Endothelial cell of umbilical vein (primary cell): ENCODE measurements at regions not wholly inside any gene's neighbourhood (a gene's known extent, or its start where the extent isn't known, plus 50 kb on each side); places are given as distances from the start of the nearest gene placed in this dataset.

ENCODE experiments used
- BruUV-seq: library from RNA; stranded (reverse); fragments of 400-500 nt; replicated peaks from 2 replicates; lab custom pipeline; 2021; lab: Mats Ljungman, UMichigan
- CTCF ChIA-PET: fragments of 300-600, 350-600 bp; sonication (Branson Sonifier 250); formaldehyde crosslinking; loops from one replicate; lab custom pipeline; 2021; ENCODE audit warnings: antibody characterized with exemption, inconsistent platforms; lab: Charles Lee
- POLR2A ChIA-PET: fragments of 300-600, 350-600 bp; sonication (Branson Sonifier 250); formaldehyde crosslinking; loops from one replicate; lab custom pipeline; 2021; ENCODE audit warnings: antibody characterized with exemption, inconsistent platforms; lab: Charles Lee
- DNase-seq: peaks from one replicate; pipeline ENCODE4 v3.0.0-alpha.2; 2011; ENCODE audit warnings: low read depth, low spot score
- FAIRE-seq: peaks from 2 replicates; lab custom pipeline; 2011; peaks lifted over from hg19 to GRCh38; lab: Jason Lieb, UNC
- H2AFZ ChIP-seq: 2 replicates; pipeline ENCODE4 v1.6.0; 2012; ENCODE audit warnings: low read depth, low read length, control low read depth, inconsistent platforms
- H3K27ac ChIP-seq: 2 replicates; pipeline ENCODE4 v1.5.1; 2011; ENCODE audit warnings: low read depth, mild to moderate bottlenecking, control low read depth, low read length, moderate library complexity; ENCODE audit not compliant: insufficient read depth
- H3K27me3 ChIP-seq, 2 experiments: 2 replicates each; pipeline versions ENCODE4 v1.6.0 to v1.6.1; 2011; ENCODE audit warnings: low read length in 2 of 2, mixed read lengths in 1 of 2; ENCODE audit not compliant: control insufficient read depth in 2 of 2, insufficient read depth in 2 of 2
- H3K36me3 ChIP-seq, 2 experiments: 2 replicates in 1 of 2; 3 replicates in 1 of 2; pipeline ENCODE4 v1.5.1; 2011; ENCODE audit warnings: low read length in 2 of 2, mild to moderate bottlenecking in 1 of 2, moderate library complexity in 1 of 2; ENCODE audit not compliant: control insufficient read depth in 2 of 2, insufficient read depth in 2 of 2; ENCODE audit errors: extremely low read depth in 1 of 2
- H3K4me1 ChIP-seq: 3 replicates; pipeline ENCODE4 v1.5.1; 2011; ENCODE audit warnings: mild to moderate bottlenecking, low read length; ENCODE audit not compliant: control insufficient read depth, insufficient read depth; ENCODE audit errors: extremely low read depth
- H3K4me2 ChIP-seq: 2 replicates; pipeline ENCODE4 v1.6.1; 2011; ENCODE audit warnings: low read length, control low read depth, mixed read lengths; ENCODE audit not compliant: insufficient read depth
- H3K4me3 ChIP-seq, 3 experiments: fragments of 200-600 bp in 1 of 3; sonication (generic), shearing (Covaris generic) in 1 of 3; replicated peaks in 1 of 3; 2 replicates each; pipeline ENCODE4 v1.5.1; 2011 to 2016; ENCODE audit warnings: control low read depth in 3 of 3, low read length in 3 of 3, mild to moderate bottlenecking in 2 of 3, inconsistent platforms in 1 of 3, low read depth in 1 of 3, moderate library complexity in 1 of 3; ENCODE audit not compliant: insufficient read depth in 1 of 3
- H3K79me2 ChIP-seq: 2 replicates; pipeline ENCODE4 v1.6.0; 2012; ENCODE audit warnings: low read length, inconsistent platforms; ENCODE audit not compliant: control insufficient read depth, insufficient read depth
- H3K9ac ChIP-seq: replicated peaks from 2 replicates; pipeline ENCODE3; 2011; ENCODE audit warnings: low read length, control low read depth; ENCODE audit not compliant: insufficient read depth; ENCODE audit errors: extremely low read depth
- H3K9me1 ChIP-seq: replicated peaks from 3 replicates; pipeline ENCODE4 v1.6.0; 2011; ENCODE audit warnings: mild to moderate bottlenecking, low read length; ENCODE audit not compliant: control insufficient read depth, insufficient read depth; ENCODE audit errors: extremely low read depth
- H3K9me3 ChIP-seq: replicated peaks from 2 replicates; pipeline ENCODE4 v1.5.1; 2012; ENCODE audit warnings: low read length, inconsistent platforms; ENCODE audit not compliant: control insufficient read depth, insufficient read depth
- H4K20me1 ChIP-seq: replicated peaks from 2 replicates; pipeline ENCODE3; 2011; ENCODE audit warnings: mild to moderate bottlenecking, low read length; ENCODE audit not compliant: control insufficient read depth, insufficient read depth; ENCODE audit errors: extremely low read depth
- EZH2 ChIP-seq: IDR thresholded peaks from 2 replicates; pipeline ENCODE4 v1.6.1; 2012; ENCODE audit warnings: borderline replicate concordance, low read depth, mild to moderate bottlenecking, moderate library complexity, low read length, inconsistent platforms; ENCODE audit not compliant: severe bottlenecking
- FOS ChIP-seq: IDR thresholded peaks from 2 replicates; pipeline ENCODE4 v1.6.1; 2011; ENCODE audit warnings: mild to moderate bottlenecking, low read length, moderate library complexity, borderline replicate concordance; ENCODE audit not compliant: insufficient read depth
- GATA2 ChIP-seq: IDR thresholded peaks from 2 replicates; pipeline ENCODE4 v1.7.0; 2011; ENCODE audit warnings: low read depth, mild to moderate bottlenecking, moderate library complexity, mixed read lengths, low read length; ENCODE audit not compliant: insufficient read length, insufficient read depth
- JUN ChIP-seq: IDR thresholded peaks from 2 replicates; pipeline ENCODE4 v1.6.1; 2011; ENCODE audit warnings: borderline replicate concordance, low read depth; ENCODE audit not compliant: insufficient read length, insufficient read depth
- MYC ChIP-seq: IDR thresholded peaks from one replicate; pipeline ENCODE4 v1.6.1; 2011; ENCODE audit warnings: mild to moderate bottlenecking, low read depth, low read length
- POLR2A ChIP-seq: IDR thresholded peaks from 2 replicates; pipeline ENCODE4 v1.6.1; 2012; ENCODE audit warnings: low read depth, mild to moderate bottlenecking, control low read depth, low read length
- POLR2AphosphoS5 ChIP-seq: IDR thresholded peaks from 2 replicates; pipeline ENCODE4 v1.6.1; 2012; ENCODE audit warnings: low read depth, mild to moderate bottlenecking, control low read depth, low read length, moderate library complexity; ENCODE audit not compliant: insufficient read depth
- dilution Hi-C: fragments of 300-500 bp; cut with MboI; formaldehyde crosslinking; loops from one replicate; pipeline ENCODE4 v1.15.0; 2019; ENCODE audit warnings: low sequenced_read_pairs; ENCODE audit not compliant: extremely low pct_ligation_motif_present
- intact Hi-C: fragments of 100-400 bp; cut with micrococcal nuclease; formaldehyde crosslinking; loops from one replicate; pipeline ENCODE4 v1.10.0; 2022
- TF ChIP-seq, protein P1 (sequence below): IDR thresholded peaks from 2 replicates; pipeline ENCODE4 v1.6.1; 2011; ENCODE audit not compliant: insufficient read depth, insufficient read length
- TF ChIP-seq, protein P2 (sequence below), 2 donors: IDR thresholded peaks; 1 replicate in 1 of 2; 2 replicates in 1 of 2; pipeline ENCODE4 v1.5.1; 2011; ENCODE audit warnings: low read length in 2 of 2, mild to moderate bottlenecking in 2 of 2, moderate library complexity in 2 of 2, control low read depth in 1 of 2, inconsistent platforms in 1 of 2, low read depth in 1 of 2; ENCODE audit not compliant: insufficient read depth in 1 of 2; ENCODE audit errors: extremely low read depth in 1 of 2

DNA sequence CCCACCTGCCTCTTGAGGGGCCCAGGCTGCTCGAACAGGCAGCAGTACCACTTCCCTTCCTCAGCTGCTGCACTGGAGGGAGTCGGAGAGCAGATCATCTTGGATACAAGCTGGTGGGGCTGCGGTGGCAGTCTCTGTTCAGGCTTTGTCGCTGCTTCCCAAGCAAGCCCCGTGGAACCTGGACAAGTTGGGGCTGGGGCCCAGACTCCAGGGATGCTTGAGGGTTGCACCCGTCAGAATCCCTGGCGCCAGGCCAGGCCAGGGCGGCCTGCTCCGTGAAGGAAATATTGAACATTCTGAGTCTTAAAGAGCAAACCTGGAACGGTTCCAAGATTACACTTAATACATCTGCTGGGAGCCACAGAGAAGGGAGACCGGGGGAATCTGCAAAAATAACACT is 310.1 kb upstream of the SORL1-AS1 start:
- Histone ChIP-seq H3K4me3 (no peak overlapping the region), H3K36me3 (no peaks in the 10 kb centered on the region), H2AFZ (no peak overlapping the region), H3K4me1 (no peaks in the 10 kb centered on the region), H3K27me3 (peaks cover 0 to 4% of the 10 kb centered on the region in 2 experiments), H3K79me2 (no peaks in the 10 kb centered on the region), H3K9me1 (no peaks in the 10 kb centered on the region), H3K4me2 (no peak overlapping the region), H3K27ac (no peak overlapping the region), H3K9me3 (no peaks in the 10 kb centered on the region), H3K9ac (no peak overlapping the region), H4K20me1 (no peaks in the 10 kb centered on the region)
- intact Hi-C loops: no loop called here
- ChIA-PET CTCF (no interaction called here), POLR2A (no interaction called here)
- BruUV-seq: no TSS peak
- peak; percentile 21 for DNase-seq
- TF ChIP-seq, protein P1, sequence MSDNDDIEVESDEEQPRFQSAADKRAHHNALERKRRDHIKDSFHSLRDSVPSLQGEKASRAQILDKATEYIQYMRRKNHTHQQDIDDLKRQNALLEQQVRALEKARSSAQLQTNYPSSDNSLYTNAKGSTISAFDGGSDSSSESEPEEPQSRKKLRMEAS: no peak
- no peak for TF ChIP-seq MYC
- TF ChIP-seq, protein P2, sequence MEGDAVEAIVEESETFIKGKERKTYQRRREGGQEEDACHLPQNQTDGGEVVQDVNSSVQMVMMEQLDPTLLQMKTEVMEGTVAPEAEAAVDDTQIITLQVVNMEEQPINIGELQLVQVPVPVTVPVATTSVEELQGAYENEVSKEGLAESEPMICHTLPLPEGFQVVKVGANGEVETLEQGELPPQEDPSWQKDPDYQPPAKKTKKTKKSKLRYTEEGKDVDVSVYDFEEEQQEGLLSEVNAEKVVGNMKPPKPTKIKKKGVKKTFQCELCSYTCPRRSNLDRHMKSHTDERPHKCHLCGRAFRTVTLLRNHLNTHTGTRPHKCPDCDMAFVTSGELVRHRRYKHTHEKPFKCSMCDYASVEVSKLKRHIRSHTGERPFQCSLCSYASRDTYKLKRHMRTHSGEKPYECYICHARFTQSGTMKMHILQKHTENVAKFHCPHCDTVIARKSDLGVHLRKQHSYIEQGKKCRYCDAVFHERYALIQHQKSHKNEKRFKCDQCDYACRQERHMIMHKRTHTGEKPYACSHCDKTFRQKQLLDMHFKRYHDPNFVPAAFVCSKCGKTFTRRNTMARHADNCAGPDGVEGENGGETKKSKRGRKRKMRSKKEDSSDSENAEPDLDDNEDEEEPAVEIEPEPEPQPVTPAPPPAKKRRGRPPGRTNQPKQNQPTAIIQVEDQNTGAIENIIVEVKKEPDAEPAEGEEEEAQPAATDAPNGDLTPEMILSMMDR (IDR thresholded peaks at IDR 0.05; ENCODE audit: extremely low read depth in 1 of 2, insufficient read depth in 1 of 2, low read depth in 1 of 2, low read length in 2 of 2): no peak
- no peak for TF ChIP-seq POLR2AphosphoS5
- TF ChIP-seq GATA2: no peak
- TF ChIP-seq FOS: no peak
- TF ChIP-seq POLR2A: no peak
- TF ChIP-seq EZH2: no peak
- TF ChIP-seq JUN: no peak
- no peak for FAIRE-seq
- dilution Hi-C loops: no loop called here
